Left cardiac atrium (tissue), 4 donors: ENCODE measurements at regions not wholly inside any gene's neighbourhood (a gene's known extent, or its start where the extent isn't known, plus 50 kb on each side); places are given as distances from the start of the nearest gene placed in this dataset.

Experiments used
- ATAC-seq, 2 donors: fragments of 200-7000 bp; cut with Tn5 transposase; one replicate each; pipeline ENCODE4 v1.9.1; 2020; ENCODE audit warnings: mild to moderate bottlenecking in 2 of 2, moderate library complexity in 2 of 2
- DNase-seq: peaks from one replicate; pipeline ENCODE4 v3.0.0-alpha.2; 2020
- intact Hi-C, 2 donors: fragments of 100-400 bp; cut with DNase I; formaldehyde crosslinking; loops; one replicate each; pipeline versions ENCODE4 v1.14.1 to v1.15.1; 2022 to 2023
- donor health status: DM: no; HTN: yes; CAD: no.
- donor health status: DM: no; HTN: yes; CAD: no; lungs with severe emphysema.
- donor health status: DM: yes; HTN: yes; CAD: no.
- donor health status: Dilated cardiomyopathy.

DNA sequence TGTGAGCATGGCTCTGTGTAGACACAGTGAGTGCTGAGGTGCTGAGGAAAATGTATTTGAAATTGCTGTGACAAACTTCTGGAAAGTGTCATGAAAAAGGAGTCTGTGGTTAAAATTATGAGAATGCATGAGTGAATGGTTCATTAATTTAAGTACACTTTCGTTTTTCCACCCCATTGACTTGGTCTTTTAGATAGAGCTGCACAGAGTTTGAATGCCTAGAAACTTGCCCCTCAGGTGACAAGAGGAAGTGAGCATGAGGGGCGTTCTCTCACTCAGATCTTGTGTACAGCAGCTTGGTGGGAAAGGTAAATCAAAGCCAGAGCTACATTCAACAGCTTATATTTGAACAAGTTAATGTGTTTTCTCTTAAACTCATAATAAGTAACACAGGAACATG is 296.8 kb downstream of the WDR72 start:
- no peak for ATAC-seq
- intact Hi-C loops: no loop called here
- no peak for DNase-seq

DNA sequence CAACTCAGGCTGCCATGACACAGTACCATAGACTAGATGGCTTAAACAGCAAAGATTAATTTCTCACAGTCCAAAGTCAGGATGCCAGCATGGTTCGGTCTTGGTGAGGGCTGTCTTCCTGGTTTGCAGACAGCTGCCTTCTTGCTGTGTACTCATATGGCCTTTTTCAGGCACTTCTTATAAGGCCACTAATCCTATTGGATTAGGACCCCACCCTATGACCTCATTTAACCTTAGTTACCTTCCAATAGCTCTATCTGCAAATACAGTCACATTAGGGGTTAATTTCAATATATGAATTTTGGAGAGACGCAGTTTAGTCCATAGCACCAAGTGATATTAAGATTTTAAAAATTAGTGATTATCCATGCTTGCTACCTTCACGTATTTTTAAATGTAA is 297.8 kb downstream of the WDR72 start:
- ATAC-seq (no peak), DNase-seq (no peak)
- intact Hi-C loops: no loop called here

DNA sequence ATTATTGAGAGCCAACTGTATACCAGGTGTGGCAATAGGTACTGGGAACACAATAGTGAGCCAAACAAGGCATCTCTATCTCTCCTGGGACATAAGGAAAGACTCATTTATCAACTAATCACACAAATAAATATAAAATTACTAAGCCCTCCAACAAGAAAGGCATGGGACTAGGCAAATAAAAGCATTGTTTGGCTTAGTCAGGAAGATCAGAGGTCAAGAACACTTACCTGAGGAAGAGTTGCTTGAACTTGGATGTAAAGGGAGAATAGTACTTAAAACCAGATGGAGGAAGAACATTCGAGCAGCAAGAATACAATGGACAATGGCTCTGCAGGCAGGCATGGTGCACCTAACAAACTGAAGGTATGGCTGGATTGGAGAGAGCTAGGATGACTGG is 300.7 kb downstream of the WDR72 start:
- no peak for DNase-seq

DNA sequence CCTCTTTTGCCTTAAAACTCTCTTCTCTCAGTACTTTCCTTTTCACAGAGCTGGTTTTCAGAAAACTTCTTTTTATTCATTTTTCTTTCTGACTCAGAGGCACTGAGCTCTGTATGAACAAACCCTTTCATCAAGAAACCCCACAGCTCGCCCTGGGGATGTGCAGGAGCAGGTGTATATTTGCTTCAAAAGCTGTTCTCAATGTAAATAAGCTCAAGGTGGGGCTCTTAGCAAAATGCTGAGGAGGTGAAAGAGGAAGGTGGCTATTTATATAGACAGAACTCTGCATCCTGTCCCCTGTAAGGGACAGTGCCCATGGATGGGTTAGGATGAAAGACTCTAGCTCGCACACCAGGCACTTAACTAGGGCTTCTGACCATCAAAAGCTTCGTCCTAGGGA is 302.0 kb downstream of the WDR72 start:
- intact Hi-C loops: no loop called here
- DNase-seq (no peak), ATAC-seq (no peak)

More for the DNA sequence above, 300.7 kb downstream of the WDR72 start:
- no peak for ATAC-seq
- intact Hi-C loops: no loop called here

DNA sequence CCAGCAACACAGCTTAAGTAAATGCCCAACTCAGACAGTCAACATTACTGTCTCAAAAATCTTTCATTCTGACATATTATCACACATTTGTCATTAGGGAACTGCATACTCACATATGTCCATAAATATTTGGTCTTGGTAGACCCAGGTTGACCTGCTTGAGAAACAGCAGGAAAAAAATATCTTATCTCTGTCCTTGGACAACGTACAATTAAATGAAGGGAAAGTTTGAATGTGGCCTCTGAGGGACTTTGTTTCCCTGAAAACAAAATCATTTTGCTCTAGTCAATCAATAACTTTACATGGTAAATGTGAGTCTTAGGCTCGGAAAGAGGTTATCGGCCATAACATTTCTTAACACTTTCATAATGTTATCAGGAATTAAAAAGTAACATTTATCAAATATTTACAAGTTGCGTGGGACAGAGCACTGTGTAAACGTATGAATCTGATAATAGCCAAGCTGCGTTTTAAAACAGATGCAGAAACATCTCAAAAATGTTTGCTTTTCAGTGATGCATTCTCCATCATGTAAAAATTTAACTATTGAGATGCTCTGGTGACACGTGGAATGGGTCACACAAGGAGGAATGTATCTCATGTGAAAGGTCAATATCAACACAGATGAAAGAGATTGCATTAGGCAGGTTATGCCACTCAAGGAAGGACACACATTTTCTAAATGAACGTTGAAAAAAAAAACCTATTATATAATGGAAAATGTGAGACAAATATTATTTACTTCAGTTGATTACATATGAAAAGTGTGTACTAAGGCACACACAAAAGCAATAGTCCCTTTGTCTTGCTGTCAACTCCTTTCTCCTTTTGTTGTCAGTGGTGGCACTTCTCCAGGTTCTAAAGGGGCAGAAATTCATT is 304.4 kb downstream of the WDR72 start:
- no peak for DNase-seq
- ATAC-seq: no peak
- intact Hi-C loops: no loop called here

DNA sequence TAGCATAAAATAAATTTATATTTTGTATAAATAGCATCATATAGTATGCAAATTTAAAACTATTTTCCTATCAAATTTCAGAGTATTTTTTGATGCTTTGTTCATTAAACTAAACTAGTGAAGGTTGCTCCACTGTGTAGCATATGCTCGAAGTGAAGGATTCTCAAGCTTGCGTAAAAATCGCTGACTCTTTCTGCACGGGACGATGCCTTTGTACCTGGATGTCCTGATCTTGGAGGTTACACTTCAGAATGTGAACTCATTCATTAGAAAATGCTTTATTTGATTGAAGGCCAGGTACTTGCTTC is 305.0 kb downstream of the WDR72 start:
- ATAC-seq (no peak), DNase-seq (no peak)
- intact Hi-C loops: no loop called here

DNA sequence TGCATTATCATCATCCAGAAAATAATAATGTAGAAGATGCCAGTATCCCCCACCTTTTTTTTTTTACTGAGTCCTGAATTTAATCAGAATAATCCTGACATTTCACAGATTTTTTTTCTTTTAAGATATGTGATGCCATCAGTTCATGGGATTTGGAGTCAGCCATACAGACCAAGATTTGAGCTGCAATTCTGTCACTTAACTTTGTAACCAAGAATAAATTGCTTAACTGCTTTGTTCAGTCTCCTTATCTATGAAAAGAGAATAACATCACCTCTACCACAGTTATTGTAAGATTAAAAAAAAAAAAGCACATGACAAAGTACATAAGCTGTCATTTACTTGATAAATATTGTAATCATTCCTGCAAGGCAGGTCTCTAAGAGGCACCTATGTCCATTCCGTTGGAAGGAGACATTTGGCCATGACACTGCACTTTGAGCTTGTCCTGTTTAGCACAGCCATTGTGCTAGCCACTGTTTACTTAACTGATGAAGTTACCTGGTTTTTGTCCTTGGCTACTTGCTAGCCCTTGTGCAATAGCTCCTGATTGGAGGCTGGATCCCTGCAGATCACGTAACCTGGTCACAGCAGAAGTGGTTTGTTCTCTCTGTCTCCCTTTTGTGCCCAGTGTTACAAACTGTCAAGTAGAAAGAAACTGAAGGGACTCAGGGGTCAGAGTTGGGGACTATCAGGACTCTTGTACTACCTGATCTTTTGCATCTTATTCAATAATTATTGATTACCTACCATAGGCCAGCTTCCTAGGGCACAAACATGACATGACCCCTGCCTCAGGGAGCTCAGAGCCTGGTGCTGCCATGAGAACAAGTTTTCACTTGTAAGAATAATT is 306.0 kb downstream of the WDR72 start:
- ATAC-seq (no peak), DNase-seq (no peak)
- intact Hi-C loops: no loop called here

DNA sequence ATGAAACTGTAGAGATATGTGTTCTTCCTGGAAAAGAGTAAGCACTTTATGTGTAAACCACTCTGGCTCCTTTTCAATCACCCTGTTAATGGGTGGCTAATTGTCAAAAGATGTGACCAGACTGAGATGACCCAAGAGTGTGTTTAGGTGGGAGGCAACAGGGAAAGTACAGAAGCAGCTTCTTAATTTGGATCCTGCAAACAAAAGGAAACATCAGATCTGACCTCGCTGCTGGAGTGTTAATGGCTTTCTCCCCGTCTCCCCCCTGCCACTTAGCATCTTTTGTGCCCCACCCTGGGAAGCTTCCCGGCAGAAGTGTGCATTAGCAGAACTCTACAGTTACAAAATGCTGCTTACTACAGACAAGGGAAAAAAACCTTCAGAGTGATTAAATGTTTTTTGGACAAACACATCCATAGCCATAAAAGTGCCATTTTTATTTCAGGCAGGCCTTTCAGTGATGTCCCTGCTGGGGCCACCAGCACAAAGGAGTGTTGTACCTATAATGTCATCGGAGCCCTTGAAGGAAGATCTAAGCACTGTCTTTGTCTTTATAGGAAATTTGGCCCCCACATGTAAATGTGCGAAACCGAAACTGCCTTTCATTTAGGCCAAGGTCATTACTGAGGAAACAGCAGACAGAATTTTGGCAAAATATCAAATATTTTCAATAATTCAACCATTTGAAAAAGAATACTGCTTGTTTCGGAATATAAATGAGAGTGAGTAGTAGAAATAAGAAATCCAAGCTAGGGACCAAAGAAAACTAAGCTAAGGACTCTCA is 311.0 kb downstream of the WDR72 start:
- intact Hi-C loops: no loop called here
- DNase-seq: no peak
- ATAC-seq: no peak

DNA sequence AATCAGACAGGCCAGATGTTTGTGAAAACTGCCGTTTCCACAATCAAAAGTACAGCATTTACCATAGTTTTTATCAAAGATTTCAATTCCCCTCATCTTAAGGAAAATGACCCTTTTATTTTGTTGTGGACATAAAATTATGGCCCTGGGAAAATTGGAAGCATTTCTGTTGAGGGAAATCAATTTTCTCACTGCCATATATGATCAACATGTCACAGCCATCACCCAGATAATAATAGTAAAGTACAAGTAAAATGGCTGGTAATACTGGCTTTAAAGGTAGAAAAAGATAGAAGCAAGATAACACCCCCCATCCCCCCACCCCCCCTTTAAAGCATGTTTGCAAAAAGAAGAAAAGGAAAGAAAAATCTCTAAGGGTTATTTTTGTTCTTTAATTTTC is 311.7 kb downstream of the WDR72 start:
- DNase-seq (no peak), ATAC-seq (no peak)
- intact Hi-C loops: no loop called here

DNA sequence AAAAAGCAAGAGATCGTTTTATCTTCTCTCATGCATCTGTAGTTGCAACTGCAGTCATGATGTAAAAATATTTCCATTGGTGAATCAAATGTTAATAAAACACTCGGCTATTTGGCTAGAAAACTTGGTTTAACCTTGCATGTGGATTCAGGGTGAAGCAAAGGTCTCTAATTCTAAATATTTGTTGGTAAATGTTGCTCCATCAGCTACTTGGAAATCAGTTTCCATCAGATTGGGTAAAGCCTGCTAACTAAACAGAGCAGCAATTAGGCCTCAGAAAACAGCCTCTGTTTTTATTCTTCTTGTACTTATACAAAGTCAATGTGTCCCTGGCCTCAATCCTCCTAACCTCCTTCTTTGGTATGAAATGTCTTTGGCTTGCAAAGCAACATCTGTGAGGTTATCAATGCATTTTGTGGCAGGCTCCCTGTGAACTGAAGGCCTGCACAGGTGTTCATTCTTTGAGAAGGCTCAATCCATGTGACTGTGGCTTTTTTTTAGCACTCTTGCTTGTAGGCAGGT is 312.3 kb downstream of the WDR72 start:
- intact Hi-C loops: no loop called here
- ATAC-seq: no peak
- no peak for DNase-seq

DNA sequence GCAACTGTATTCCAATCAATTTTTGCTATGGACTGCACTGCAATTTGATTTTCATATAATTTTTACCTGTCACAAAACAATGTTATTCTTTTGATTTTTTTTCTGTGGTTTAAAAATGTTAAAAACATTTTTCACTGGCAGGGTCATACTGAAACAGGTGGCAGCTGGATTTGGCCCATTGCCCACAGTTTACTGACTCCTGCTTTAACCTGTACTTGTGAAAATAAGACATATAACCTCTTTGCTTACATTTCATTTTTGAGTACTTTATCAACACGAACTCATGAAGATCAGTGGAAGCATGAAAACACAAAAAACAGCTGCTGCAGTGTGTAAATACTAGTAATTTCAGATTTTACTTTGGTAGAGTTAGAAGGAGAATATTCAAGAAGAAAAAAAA is 313.1 kb downstream of the WDR72 start:
- intact Hi-C loops: no loop called here
- DNase-seq: no peak
- no peak for ATAC-seq

DNA sequence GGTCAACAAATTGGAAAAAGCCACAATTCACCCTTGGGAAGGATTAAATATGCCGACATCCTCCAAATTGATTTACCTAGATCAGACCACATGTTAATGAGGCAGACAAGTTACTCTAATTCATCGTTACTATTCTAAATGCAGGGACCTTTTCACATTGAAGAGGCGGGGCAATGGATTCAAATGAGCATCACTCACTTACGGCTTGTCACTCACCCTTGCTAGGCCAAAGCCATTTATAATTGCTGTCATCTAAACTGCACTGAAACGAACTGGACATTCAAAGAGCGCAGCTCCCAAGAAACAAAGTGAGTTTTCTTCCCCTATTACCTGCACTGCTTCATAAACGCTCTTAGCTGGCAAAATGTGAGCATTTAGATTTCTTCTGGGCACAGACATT is 313.9 kb downstream of the WDR72 start:
- intact Hi-C loops: no loop called here
- DNase-seq (no peak), ATAC-seq (no peak)

DNA sequence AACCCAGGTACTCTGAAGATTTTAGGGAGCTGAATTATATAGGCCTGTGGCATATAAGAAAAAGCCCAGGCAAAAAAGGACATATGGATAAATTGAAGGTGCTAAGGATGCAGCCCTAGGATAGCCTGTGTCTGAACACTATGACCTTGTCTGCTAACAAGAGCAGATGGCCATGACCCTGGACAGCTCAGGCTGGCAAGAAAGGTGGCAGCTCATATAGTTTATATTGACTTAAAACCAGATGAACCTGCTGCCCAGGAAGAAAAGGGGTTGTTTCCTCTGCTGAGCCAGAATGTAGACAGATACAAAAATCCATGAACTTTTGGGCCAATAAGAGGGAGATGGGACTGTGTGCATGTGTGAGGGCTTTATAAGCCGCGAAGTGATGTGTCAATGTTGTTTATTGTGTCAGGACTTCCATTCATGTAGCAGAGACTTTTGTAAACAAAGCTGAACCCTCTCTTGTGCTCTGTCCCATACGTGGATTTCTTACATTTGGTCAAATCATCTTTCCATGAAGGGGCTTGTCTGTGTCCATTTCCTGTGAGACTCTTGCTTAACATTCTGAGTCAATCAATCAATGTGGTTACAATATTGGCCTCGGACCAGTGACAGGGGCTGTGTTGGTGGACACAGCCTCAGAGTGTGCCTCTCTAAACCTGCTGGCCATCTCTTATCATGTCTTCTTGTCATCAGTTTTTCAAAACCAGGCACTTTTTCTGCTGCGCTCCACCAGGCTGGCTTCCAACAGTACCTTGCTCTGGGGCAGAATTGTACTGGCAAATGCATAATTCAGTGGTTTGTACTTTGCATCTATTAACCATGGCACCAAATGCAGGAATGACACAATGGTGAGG is 321.2 kb downstream of the WDR72 start:
- ATAC-seq: no peak
- intact Hi-C loops: no loop called here
- DNase-seq: no peak

DNA sequence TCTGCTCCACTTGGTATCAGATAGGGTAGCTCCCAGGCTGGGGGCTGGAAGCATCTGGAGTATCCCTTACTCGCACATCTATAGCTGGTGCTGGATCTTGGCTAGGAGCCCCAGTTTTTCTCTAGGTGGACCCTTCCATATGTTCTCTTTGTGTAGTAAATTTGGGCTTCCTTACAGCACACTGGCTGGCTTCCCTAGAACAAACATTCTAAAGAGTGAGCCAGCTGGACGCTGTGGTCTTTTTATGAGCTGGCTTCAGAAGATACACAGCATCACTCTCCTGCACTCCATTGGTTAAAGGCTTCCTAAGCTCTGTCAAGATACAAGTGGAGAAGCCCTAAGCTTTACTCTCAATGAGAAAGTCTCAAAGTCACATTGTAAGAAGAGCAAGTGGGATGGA is 322.1 kb downstream of the WDR72 start:
- ATAC-seq (no peak), DNase-seq (no peak)
- intact Hi-C loops: no loop called here

DNA sequence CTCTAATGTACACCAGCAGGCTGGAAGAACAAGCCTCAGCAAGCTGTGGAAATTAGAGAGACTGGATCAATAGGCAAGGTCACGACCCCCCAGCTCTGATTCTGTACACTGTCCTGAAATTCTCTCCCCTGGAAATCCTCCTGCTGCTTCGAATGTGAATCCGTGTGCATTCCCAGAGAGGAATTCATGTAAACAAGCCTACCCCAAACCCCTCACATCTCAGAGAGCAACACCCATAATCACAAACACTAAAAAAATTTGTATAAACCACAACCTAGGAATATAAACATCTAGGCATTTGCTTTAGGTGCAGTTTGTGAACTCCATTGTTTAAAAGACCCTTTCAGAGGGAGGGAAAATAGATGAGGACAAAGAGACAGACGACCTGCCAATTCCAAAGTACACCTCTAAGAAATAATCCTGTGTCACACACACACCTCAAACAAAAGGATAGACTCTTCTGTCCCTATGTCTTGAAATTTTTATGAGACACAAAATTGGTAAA is 325.2 kb downstream of the WDR72 start:
- intact Hi-C loops: no loop called here
- ATAC-seq (no peak), DNase-seq (no peak)

DNA sequence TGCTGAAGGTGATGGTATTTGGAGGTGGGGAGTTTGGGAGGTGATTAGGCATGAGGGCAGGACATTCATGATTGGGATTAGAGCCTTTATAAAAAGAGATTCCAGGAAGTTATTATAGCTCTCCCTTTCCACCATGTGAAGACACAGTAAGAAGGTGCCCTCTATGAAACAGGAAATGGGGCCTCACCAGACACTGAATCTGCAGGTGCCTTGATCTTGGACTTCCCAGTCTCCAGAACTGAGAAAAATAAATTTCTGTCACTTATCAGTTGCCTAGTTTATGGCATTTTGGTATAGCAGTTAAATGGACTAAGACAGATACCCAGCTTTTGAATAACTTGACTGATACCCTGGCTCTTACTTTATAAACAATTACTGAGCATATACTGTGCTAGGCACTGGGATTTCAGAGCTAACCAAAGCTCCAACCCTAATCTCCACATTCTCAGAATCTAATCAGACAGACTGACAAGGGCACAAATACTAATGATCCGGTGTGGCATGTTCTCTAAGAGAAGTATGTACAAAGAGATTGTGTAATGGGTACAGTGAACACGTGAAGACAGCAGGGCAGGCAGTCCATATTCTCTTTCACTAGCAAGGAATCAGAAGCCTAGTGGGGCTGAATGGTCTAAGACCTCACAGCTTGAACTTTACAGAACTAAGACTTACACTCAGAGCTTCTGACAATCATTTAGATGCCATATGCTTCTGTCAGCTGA is 343.1 kb downstream of the WDR72 start:
- intact Hi-C loops: no loop called here
- no peak for DNase-seq
- ATAC-seq: no peak

DNA sequence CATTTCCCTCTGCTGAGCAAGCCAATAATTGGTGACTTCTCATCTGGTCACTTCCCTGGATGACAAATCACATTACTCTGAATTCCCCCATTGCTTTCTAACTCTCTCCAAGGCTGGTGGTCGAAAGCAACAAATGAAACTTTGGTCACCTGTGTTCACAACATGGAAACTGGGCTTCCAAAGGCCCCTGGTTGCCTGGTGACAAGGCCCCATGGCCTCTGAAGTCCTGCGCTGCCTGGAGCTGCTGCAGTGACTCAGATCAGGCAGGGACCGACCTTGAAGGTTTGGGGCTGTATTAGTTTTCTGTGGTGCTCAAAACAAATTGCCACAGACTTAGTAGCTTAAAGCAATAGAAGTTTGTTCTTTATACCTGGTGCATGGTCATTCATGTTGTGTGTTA is 345.3 kb downstream of the WDR72 start:
- ATAC-seq (no peak), DNase-seq (no peak)
- intact Hi-C loops: no loop called here

DNA sequence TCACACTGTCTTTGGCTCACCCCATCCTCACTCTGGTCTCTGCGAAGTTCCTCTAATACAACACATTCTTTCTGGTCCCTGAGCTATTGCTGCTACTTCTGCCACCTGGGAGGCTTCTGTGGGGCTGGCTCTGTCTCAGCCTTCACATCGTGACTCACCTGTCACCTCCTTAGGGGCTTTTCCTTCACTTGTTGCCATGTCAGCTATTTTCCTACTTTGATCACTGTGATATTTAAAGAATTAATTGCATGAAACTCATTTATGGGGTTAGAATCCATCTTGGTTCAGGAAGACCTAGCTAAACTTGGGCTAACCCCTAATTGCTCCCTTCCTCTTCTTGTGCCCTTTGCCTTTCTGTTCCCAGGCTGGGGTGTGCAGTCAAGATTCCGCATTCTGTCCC is 346.9 kb downstream of the WDR72 start:
- intact Hi-C loops: no loop called here
- DNase-seq (no peak), ATAC-seq (no peak)
